SK-N-MC (cell line): ENCODE measurements at regions not wholly inside any gene's neighbourhood (a gene's known extent, or its start where the extent isn't known, plus 50 kb on each side); places are given as distances from the start of the nearest gene placed in this dataset.

Source experiments
- EZH2 ChIP-seq: fragments of 200-600 bp; sonication (generic); IDR thresholded peaks from one replicate; pipeline ENCODE4 v1.6.1; 2017; ENCODE audit warnings: antibody characterized with exemption
- FOXP2 ChIP-seq: optimal IDR thresholded peaks from 2 replicates; pipeline ENCODE3; 2011; ENCODE audit warnings: mild to moderate bottlenecking, moderate library complexity; ENCODE audit not compliant: insufficient read depth; ENCODE audit errors: extremely low read length, control extremely low read depth
- POLR2AphosphoS5 ChIP-seq: IDR thresholded peaks from 2 replicates; pipeline ENCODE4 v1.6.1; 2012; ENCODE audit warnings: mild to moderate bottlenecking, low read depth, low read length, borderline replicate concordance

GRCh38 chr6:147811913-147812629, 303.6 kb downstream of the SAMD5 start:
- TF ChIP-seq EZH2 (no peak), POLR2AphosphoS5 (no peak), FOXP2 (no peak)
